ENCODE measurements at regions not wholly inside any gene's neighbourhood (a gene's known extent, or its start where the extent isn't known, plus 50 kb on each side); places are given as distances from the start of the nearest gene placed in this dataset.

DNA sequence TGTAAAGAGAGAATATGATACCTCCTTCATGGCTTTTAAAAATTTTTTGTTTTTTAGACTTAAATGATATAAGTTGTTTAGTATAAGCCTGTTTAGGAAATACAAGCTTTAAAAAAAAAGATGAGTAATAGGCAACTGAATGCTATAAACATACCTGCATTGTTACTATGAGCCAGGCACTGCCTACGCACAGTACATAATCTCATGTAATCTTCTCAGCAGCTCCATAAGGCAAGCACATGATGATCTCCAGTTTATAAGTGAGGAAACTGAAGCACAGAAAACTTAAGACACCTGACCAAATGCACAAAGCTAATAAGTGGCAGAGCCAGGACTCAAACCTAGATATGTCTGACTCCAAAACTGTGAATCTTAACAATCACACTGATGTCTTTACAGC, 156.3 kb upstream of the SLC1A4 start:
- no peak for DNase-seq (ENCODE audit: low read depth in 4 of 6, low spot score in 6 of 6)

DNA sequence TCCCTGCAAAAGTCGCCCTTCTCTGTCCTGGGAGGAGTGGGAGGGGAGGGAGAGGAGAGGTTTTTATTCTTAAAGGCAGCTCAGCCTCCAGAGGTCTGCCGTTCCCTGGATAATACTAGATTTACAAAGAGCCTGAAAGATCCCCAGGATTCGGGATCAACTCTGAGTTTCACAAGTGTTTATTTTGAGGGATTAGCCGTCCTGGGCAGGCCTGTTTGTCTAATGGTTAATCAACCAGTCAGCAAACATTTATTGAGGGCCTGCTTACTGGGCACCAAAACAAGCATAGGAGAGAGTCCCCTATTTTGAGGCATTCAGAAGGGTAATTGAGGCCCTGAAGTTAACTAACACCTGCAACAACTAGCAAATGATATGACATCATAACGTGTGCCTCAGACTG, 152.6 kb upstream of the SLC1A4 start:
- no peaks in the 10 kb centered on the region for H3K36me3 ChIP-seq (ENCODE audit: control insufficient read depth, insufficient read depth, low read length)
- no peaks in the 10 kb centered on the region for H3K9me3 ChIP-seq (ENCODE audit: control insufficient read depth, insufficient read depth, low read length)
- H3K27me3 ChIP-seq (ENCODE audit: control insufficient read depth, insufficient read depth, low read length), result no peaks in the 10 kb centered on the region
- no peak overlapping the region for H3K27ac ChIP-seq (ENCODE audit: low read depth, low read length)
- peaks cover under 1% of the 10 kb centered on the region for H3K4me1 ChIP-seq (ENCODE audit: control insufficient read depth, insufficient read depth, low read length)
- no peak overlapping the region for H3K4me3 ChIP-seq (ENCODE audit: low read depth, low read length)
- no peak for DNase-seq (ENCODE audit: low read depth in 4 of 6, low spot score in 6 of 6)
- WGBS (ENCODE audit: insufficient coverage), result 53% methylated on average over 4 of the region's 5 CpGs

More for the DNA sequence above, 156.3 kb upstream of the SLC1A4 start:
- Histone ChIP-seq H3K27me3 (ENCODE audit: control insufficient read depth, insufficient read depth, low read length) (no peaks in the 10 kb centered on the region), H3K4me1 (ENCODE audit: control insufficient read depth, insufficient read depth, low read length) (peaks cover 6% of the 10 kb centered on the region), H3K27ac (ENCODE audit: low read depth, low read length) (no peak overlapping the region), H3K9me3 (ENCODE audit: control insufficient read depth, insufficient read depth, low read length) (no peaks in the 10 kb centered on the region), H3K4me3 (ENCODE audit: low read depth, low read length) (no peak overlapping the region), H3K36me3 (ENCODE audit: control insufficient read depth, insufficient read depth, low read length) (no peaks in the 10 kb centered on the region)
- no CpG with 5 or more reads among the region's 1 CpG for WGBS (ENCODE audit: insufficient coverage)

DNA sequence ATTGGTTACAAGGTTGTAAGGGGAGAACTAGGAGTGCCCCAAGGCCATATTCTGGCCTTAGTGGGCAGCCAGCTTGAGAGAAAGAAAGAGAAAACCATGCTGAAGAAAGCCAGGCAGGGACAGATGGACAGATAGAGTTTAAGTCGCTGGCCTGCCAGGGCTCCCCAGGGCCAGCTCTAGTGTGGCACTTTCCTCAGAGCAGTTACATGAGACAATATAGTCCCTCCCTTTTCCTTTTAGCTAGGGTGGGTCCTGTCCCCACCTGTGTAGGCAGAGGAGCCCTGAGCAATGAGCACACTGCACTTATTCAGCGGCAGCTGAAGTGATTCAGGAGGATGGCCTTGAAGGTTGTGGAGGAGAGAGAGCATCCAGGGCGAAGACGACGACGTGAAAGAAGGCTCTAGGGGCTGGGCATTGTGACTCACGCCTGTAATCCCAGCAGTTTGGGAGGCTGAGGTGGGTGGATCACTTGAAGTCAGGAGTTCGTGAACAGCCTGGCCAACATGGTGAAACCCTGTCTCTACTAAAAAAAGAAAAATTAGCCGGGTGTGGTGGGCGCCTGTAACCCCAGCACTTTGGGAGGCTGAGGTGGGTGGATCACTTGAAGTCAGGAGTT, 152.0 kb upstream of the SLC1A4 start:
- Histone ChIP-seq H3K4me1 (ENCODE audit: control insufficient read depth, insufficient read depth, low read length) (no peaks in the 10 kb centered on the region), H3K36me3 (ENCODE audit: control insufficient read depth, insufficient read depth, low read length) (no peaks in the 10 kb centered on the region), H3K4me3 (ENCODE audit: low read depth, low read length) (no peak overlapping the region), H3K9me3 (ENCODE audit: control insufficient read depth, insufficient read depth, low read length) (no peaks in the 10 kb centered on the region), H3K27me3 (ENCODE audit: control insufficient read depth, insufficient read depth, low read length) (no peaks in the 10 kb centered on the region), H3K27ac (ENCODE audit: low read depth, low read length) (no peak overlapping the region)
- DNase-seq (ENCODE audit: low read depth in 4 of 6, low spot score in 6 of 6), result no peak
- 86% methylated on average over 8 of the region's 10 CpGs for WGBS (ENCODE audit: insufficient coverage)

- no peak for DNase-seq (ENCODE audit: low read depth in 4 of 6, low spot score in 6 of 6)
- no peak overlapping the region for H3K4me3 ChIP-seq (ENCODE audit: low read depth, low read length)
- no peak overlapping the region for H3K27ac ChIP-seq (ENCODE audit: low read depth, low read length)
- no peaks in the 10 kb centered on the region for H3K9me3 ChIP-seq (ENCODE audit: control insufficient read depth, insufficient read depth, low read length)
- WGBS (ENCODE audit: insufficient coverage), result 83% methylated on average over 8 of the region's 8 CpGs
- H3K27me3 ChIP-seq (ENCODE audit: control insufficient read depth, insufficient read depth, low read length), result no peaks in the 10 kb centered on the region
- H3K36me3 ChIP-seq (ENCODE audit: control insufficient read depth, insufficient read depth, low read length), result no peaks in the 10 kb centered on the region
- H3K4me1 ChIP-seq (ENCODE audit: control insufficient read depth, insufficient read depth, low read length), result no peaks in the 10 kb centered on the region
Observed at GRCh38 chr2:64837925-64838641, 151.1 kb upstream of the SLC1A4 start.

DNA sequence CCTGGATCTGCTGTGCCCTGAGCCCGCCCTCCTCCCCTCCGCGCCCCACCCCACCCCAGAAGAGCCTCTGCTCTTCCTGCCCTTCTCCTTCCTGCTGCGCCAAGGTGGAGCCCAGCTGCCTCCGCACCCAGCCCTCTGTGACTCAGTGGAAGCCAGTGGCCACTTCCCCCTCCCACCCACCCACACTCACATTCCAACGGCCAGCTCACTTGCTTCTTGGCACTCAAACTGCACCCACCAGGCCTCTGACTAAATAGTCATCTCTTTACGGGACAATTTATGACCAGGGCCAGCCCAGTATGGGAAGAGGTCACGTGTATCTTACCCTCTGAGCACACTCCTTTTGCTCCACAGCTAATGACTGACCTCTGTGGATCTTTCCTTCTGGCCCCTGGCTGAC, 150.4 kb upstream of the SLC1A4 start:
- H3K4me1 ChIP-seq (ENCODE audit: control insufficient read depth, insufficient read depth, low read length), result no peaks in the 10 kb centered on the region
- no peak overlapping the region for H3K4me3 ChIP-seq (ENCODE audit: low read depth, low read length)
- no peak for DNase-seq (ENCODE audit: low read depth in 4 of 6, low spot score in 6 of 6)
- no peaks in the 10 kb centered on the region for H3K27me3 ChIP-seq (ENCODE audit: control insufficient read depth, insufficient read depth, low read length)
- no peaks in the 10 kb centered on the region for H3K9me3 ChIP-seq (ENCODE audit: control insufficient read depth, insufficient read depth, low read length)
- 59% methylated on average over 4 of the region's 8 CpGs for WGBS (ENCODE audit: insufficient coverage)
- H3K36me3 ChIP-seq (ENCODE audit: control insufficient read depth, insufficient read depth, low read length), result no peaks in the 10 kb centered on the region
- H3K27ac ChIP-seq (ENCODE audit: low read depth, low read length), result no peak overlapping the region

GRCh38 chr2:64839844-64840243, 149.4 kb upstream of the SLC1A4 start:
- H3K27ac ChIP-seq (ENCODE audit: low read depth, low read length), result no peak overlapping the region
- no peak overlapping the region for H3K4me3 ChIP-seq (ENCODE audit: low read depth, low read length)
- H3K9me3 ChIP-seq (ENCODE audit: control insufficient read depth, insufficient read depth, low read length), result no peaks in the 10 kb centered on the region
- H3K4me1 ChIP-seq (ENCODE audit: control insufficient read depth, insufficient read depth, low read length), result no peaks in the 10 kb centered on the region
- peak in 2 of 6 donors; percentile 16 to 31 for DNase-seq (ENCODE audit: low read depth in 4 of 6, low spot score in 6 of 6)
- 29% methylated on average over 5 of the region's 6 CpGs for WGBS (ENCODE audit: insufficient coverage)
- H3K36me3 ChIP-seq (ENCODE audit: control insufficient read depth, insufficient read depth, low read length), result no peaks in the 10 kb centered on the region
- H3K27me3 ChIP-seq (ENCODE audit: control insufficient read depth, insufficient read depth, low read length), result no peaks in the 10 kb centered on the region

DNA sequence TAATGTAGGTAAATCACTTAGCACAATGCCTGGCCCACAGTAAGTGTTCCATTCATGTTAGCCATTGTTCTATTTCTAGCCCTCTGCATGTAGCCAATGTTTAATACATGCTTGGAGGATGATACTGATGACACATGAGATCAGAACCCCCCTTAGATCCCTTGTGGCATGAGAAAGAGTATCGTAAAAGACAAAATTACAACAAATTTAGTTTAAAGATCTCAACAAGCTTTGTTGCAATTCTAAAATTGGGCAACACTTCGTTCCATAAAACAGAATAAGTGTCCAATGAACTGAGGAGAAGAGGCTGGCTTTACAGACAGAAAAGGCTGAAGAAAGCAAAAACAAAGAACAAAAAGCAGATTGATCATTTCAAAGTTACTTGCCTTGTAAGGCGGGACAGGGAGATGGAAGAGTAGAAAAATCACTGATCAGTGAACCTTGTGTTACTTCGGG, 148.7 kb upstream of the SLC1A4 start:
- H3K27me3 ChIP-seq (ENCODE audit: control insufficient read depth, insufficient read depth, low read length), result no peaks in the 10 kb centered on the region
- no peaks in the 10 kb centered on the region for H3K9me3 ChIP-seq (ENCODE audit: control insufficient read depth, insufficient read depth, low read length)
- no peaks in the 10 kb centered on the region for H3K36me3 ChIP-seq (ENCODE audit: control insufficient read depth, insufficient read depth, low read length)
- H3K4me3 ChIP-seq (ENCODE audit: low read depth, low read length), result no peak overlapping the region
- H3K27ac ChIP-seq (ENCODE audit: low read depth, low read length), result no peak overlapping the region
- no peak for DNase-seq (ENCODE audit: low read depth in 4 of 6, low spot score in 6 of 6)
- H3K4me1 ChIP-seq (ENCODE audit: control insufficient read depth, insufficient read depth, low read length), result no peaks in the 10 kb centered on the region
- 100% methylated on average over 2 of the region's 4 CpGs for WGBS (ENCODE audit: insufficient coverage)

DNA sequence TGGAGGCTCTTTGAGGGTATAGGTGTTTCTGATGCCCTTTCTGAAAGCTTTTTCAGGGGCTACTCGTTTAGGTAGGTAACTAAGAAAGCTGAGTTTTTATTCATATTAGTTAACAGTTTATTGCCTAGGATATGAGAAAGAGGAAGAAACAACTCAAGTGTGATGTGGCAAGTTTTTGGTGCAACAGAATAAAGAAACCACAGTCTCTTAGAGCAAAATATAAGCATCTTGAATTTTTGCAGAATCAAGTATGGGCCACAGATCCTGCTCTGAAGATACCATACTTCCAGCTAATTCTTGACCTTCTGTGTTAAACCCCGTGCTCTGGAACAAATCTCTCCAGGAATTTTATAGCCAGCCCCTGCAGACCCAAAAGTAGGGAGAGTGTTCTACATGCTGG, 147.7 kb upstream of the SLC1A4 start:
- H3K4me3 ChIP-seq (ENCODE audit: low read depth, low read length), result no peak overlapping the region
- no peaks in the 10 kb centered on the region for H3K9me3 ChIP-seq (ENCODE audit: control insufficient read depth, insufficient read depth, low read length)
- H3K4me1 ChIP-seq (ENCODE audit: control insufficient read depth, insufficient read depth, low read length), result no peaks in the 10 kb centered on the region
- H3K36me3 ChIP-seq (ENCODE audit: control insufficient read depth, insufficient read depth, low read length), result no peaks in the 10 kb centered on the region
- WGBS (ENCODE audit: insufficient coverage), result no CpG with 5 or more reads among the region's 2 CpGs
- no peak overlapping the region for H3K27ac ChIP-seq (ENCODE audit: low read depth, low read length)
- no peak for DNase-seq (ENCODE audit: low read depth in 4 of 6, low spot score in 6 of 6)
- no peaks in the 10 kb centered on the region for H3K27me3 ChIP-seq (ENCODE audit: control insufficient read depth, insufficient read depth, low read length)

DNA sequence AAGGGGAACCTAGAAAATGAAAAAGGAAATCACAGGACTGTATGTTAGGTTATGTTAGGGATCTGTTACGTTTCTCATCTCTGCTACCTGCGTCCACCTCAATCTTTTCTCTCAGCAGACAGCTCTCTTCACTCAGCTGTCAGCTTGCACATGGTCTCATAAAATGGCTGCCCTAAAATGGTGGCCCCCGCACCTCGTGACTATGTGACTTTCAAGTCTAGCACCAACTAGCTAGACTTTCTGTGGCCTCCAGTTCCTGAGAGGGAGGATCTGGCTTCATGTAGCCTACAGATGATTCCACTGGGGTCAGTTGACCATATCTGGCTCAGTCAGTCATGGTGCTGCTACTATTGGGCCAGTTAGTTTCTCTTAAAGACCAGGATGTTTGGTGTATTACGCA, 147.2 kb upstream of the SLC1A4 start:
- Histone ChIP-seq H3K9me3 (ENCODE audit: control insufficient read depth, insufficient read depth, low read length) (no peaks in the 10 kb centered on the region), H3K4me3 (ENCODE audit: low read depth, low read length) (no peak overlapping the region), H3K4me1 (ENCODE audit: control insufficient read depth, insufficient read depth, low read length) (no peaks in the 10 kb centered on the region), H3K27me3 (ENCODE audit: control insufficient read depth, insufficient read depth, low read length) (no peaks in the 10 kb centered on the region), H3K36me3 (ENCODE audit: control insufficient read depth, insufficient read depth, low read length) (no peaks in the 10 kb centered on the region), H3K27ac (ENCODE audit: low read depth, low read length) (no peak overlapping the region)
- whole genome bisulfite sequencing (ENCODE audit: insufficient coverage), result 88% methylated on average over 2 of the region's 5 CpGs
- no peak for DNase-seq (ENCODE audit: low read depth in 4 of 6, low spot score in 6 of 6)

DNA sequence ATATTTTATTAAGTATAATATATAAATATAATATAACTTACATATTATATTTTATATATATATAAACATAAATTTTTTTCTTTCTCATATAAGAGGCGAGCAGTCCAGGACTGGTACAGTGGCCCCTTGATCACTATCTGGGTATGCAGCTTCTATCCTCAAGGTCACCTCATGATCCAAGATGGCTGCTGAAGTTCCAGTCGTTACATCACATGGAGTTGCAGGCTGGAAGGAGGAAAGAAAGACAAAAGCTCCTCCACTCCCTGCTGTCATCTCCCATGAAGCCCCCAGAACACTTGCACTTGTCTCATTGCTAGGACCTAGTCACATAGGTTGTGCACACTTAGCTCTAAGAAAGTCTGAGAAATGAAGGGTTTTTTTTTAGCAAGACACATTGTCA, 145.1 kb upstream of the SLC1A4 start:
- Histone ChIP-seq H3K4me1 (ENCODE audit: control insufficient read depth, insufficient read depth, low read length) (no peaks in the 10 kb centered on the region), H3K36me3 (ENCODE audit: control insufficient read depth, insufficient read depth, low read length) (no peaks in the 10 kb centered on the region)
- WGBS (ENCODE audit: insufficient coverage), result 100% methylated on average over 1 of the region's 2 CpGs

More for the DNA sequence above, 145.1 kb upstream of the SLC1A4 start:
- no peak overlapping the region for H3K4me3 ChIP-seq (ENCODE audit: low read depth, low read length)
- no peaks in the 10 kb centered on the region for H3K9me3 ChIP-seq (ENCODE audit: control insufficient read depth, insufficient read depth, low read length)
- no peak for DNase-seq (ENCODE audit: low read depth in 4 of 6, low spot score in 6 of 6)
- H3K27ac ChIP-seq (ENCODE audit: low read depth, low read length), result no peak overlapping the region
- H3K27me3 ChIP-seq (ENCODE audit: control insufficient read depth, insufficient read depth, low read length), result no peaks in the 10 kb centered on the region
